GM19328 (cell line): ENCODE measurements at regions not wholly inside any gene's neighbourhood (a gene's known extent, or its start where the extent isn't known, plus 50 kb on each side); places are given as distances from the start of the nearest gene placed in this dataset.
"Not testable (repeated sequence)": the region's sequence is repeated elsewhere in the genome, so short reads cannot be mapped to it uniquely, and the experiment has no call there.

Experiments used
- ATAC-seq: cut with Tn5 transposase; IDR thresholded peaks from one replicate; pipeline ENCODE4 v1.9.1; 2021; ENCODE audit warnings: mild to moderate bottlenecking, moderate library complexity; ENCODE audit not compliant: unreplicated experiment

GRCh38 chr21:35482933-35483662 lies 434.0 kb upstream of the RUNX1 start:
- no peak for ATAC-seq

GRCh38 chr21:35482096-35482495 lies 433.0 kb upstream of the RUNX1 start:
- no peak for ATAC-seq

- ATAC-seq, result no peak
These were observed 431.9 kb upstream of the RUNX1 start for GRCh38 chr21:35481005-35481404.

GRCh38 chr21:35479529-35479928 lies 430.4 kb upstream of the RUNX1 start:
- no peak for ATAC-seq

GRCh38 chr21:35479065-35479448 lies 430.0 kb upstream of the RUNX1 start:
- no peak for ATAC-seq

- ATAC-seq, result no peak
These were observed 429.3 kb upstream of the RUNX1 start for GRCh38 chr21:35478161-35479064.

GRCh38 chr21:35477622-35478021 lies 428.5 kb upstream of the RUNX1 start:
- no peak for ATAC-seq

- ATAC-seq, result no peak
These were observed 427.7 kb upstream of the RUNX1 start for GRCh38 chr21:35476621-35477395.

GRCh38 chr21:35475762-35476161 lies 426.7 kb upstream of the RUNX1 start:
- ATAC-seq, result no peak

GRCh38 chr21:35475009-35475408 lies 425.9 kb upstream of the RUNX1 start:
- ATAC-seq, result no peak

GRCh38 chr21:35473496-35473895 lies 424.4 kb upstream of the RUNX1 start:
- no peak for ATAC-seq

- ATAC-seq, result no peak
These were observed 421.4 kb upstream of the RUNX1 start for GRCh38 chr21:35470522-35470921.

GRCh38 chr21:35469498-35469897 lies 420.4 kb upstream of the RUNX1 start:
- no peak for ATAC-seq

GRCh38 chr21:35468991-35469390 lies 419.9 kb upstream of the RUNX1 start:
- ATAC-seq, result no peak

GRCh38 chr21:35467566-35467965 lies 418.5 kb upstream of the RUNX1 start:
- no peak for ATAC-seq

GRCh38 chr21:35466681-35467080 lies 417.6 kb upstream of the RUNX1 start:
- ATAC-seq, result not testable (repeated sequence)

GRCh38 chr21:35465741-35466140 lies 416.6 kb upstream of the RUNX1 start:
- ATAC-seq, result no peak

GRCh38 chr21:35461700-35462099 lies 412.6 kb upstream of the RUNX1 start:
- no peak for ATAC-seq

- no peak for ATAC-seq
These were observed 411.3 kb upstream of the RUNX1 start for GRCh38 chr21:35460441-35460840.

GRCh38 chr21:35458405-35458804 lies 409.3 kb upstream of the RUNX1 start:
- no peak for ATAC-seq

- no peak for ATAC-seq
These were observed 408.1 kb upstream of the RUNX1 start for GRCh38 chr21:35457097-35457804.
